Stomach (tissue), 8 donors: ENCODE measurements at regions not wholly inside any gene's neighbourhood (a gene's known extent, or its start where the extent isn't known, plus 50 kb on each side); places are given as distances from the start of the nearest gene placed in this dataset.

Experiments used
- DNase-seq, 2 donors: peaks; one replicate each; pipeline versions ENCODE4 v3.0.0 to v3.0.0-alpha.2; 2013 to 2019
- H3K27ac ChIP-seq, 5 donors: fragments of 200-600 bp in 4 of 5; sonication (generic) in 4 of 5; one replicate each; pipeline ENCODE4 v1.5.1; 2013 to 2019; ENCODE audit warnings: mild to moderate bottlenecking in 1 of 5, moderate library complexity in 1 of 5
- H3K27me3 ChIP-seq, 3 donors: fragments of 200-600 bp; sonication (generic); one replicate each; pipeline ENCODE4 v1.5.1; 2017 to 2019; ENCODE audit warnings: mixed run types in 1 of 3
- H3K36me3 ChIP-seq, 4 donors: fragments of 200-600 bp; sonication (generic); 1 replicate in 3 of 4; 2 replicates in 1 of 4; pipeline ENCODE4 v1.5.1; 2016 to 2019
- H3K4me1 ChIP-seq, 4 donors: fragments of 200-600 bp; sonication (generic); one replicate each; pipeline ENCODE4 v1.5.1; 2016 to 2019
- H3K4me3 ChIP-seq, 4 donors: fragments of 200-600 bp; sonication (generic) in 3 of 4; one replicate each; pipeline ENCODE4 v1.5.1; 2016 to 2019; ENCODE audit warnings: mild to moderate bottlenecking in 1 of 4
- H3K9me3 ChIP-seq, 4 donors: fragments of 200-600 bp; sonication (generic); one replicate each; pipeline ENCODE4 v1.5.1; 2016 to 2019
- EP300 ChIP-seq: sonication (generic); formaldehyde crosslinking; IDR thresholded peaks from one replicate; pipeline ENCODE4 v1.6.1; 2017; ENCODE audit warnings: antibody characterized with exemption
- POLR2A ChIP-seq, 4 donors: fragments of 450-650 bp; IDR thresholded peaks; one replicate each; pipeline ENCODE4 v1.6.1; 2016; ENCODE audit warnings: antibody characterized with exemption in 4 of 4, control low read depth in 2 of 4, mild to moderate bottlenecking in 1 of 4, moderate library complexity in 1 of 4
- POLR2AphosphoS5 ChIP-seq, 3 donors: sonication (generic); formaldehyde crosslinking; IDR thresholded peaks; one replicate each; pipeline ENCODE4 v1.6.1; 2016; ENCODE audit warnings: antibody characterized with exemption in 3 of 3
- WGBS, 5 donors: extraction: QIAGEN DNeasy Blood & Tissue Kit in 3 of 5; methylation state at CpG; one replicate each; pipeline versions ENCODE4 v1.1.5 to v1.1.7; 2013 to 2018; 5-methylcytosine and 5-hydroxymethylcytosine counted together
- intact Hi-C: fragments of 100-400 bp; cut with DNase I; formaldehyde crosslinking; loops from one replicate; pipeline ENCODE4 v1.15.1; 2023; ENCODE audit warnings: low total_unique reads
- TF ChIP-seq, protein P1 (sequence below), 7 experiments: fragments of 450-650 bp in 4 of 7; fragments of 200-600 bp in 3 of 7; sonication (generic) in 3 of 7; IDR thresholded peaks; one replicate each; pipeline ENCODE4 v1.5.1; 2016 to 2019; ENCODE audit warnings: antibody characterized with exemption in 7 of 7, control low read depth in 2 of 7, mild to moderate bottlenecking in 1 of 7
- donor health status: healthy with polysubstance abuse.
- donor health status: Bipolar disorder and iron deficiency.
- donor health status: healthy.

DNA sequence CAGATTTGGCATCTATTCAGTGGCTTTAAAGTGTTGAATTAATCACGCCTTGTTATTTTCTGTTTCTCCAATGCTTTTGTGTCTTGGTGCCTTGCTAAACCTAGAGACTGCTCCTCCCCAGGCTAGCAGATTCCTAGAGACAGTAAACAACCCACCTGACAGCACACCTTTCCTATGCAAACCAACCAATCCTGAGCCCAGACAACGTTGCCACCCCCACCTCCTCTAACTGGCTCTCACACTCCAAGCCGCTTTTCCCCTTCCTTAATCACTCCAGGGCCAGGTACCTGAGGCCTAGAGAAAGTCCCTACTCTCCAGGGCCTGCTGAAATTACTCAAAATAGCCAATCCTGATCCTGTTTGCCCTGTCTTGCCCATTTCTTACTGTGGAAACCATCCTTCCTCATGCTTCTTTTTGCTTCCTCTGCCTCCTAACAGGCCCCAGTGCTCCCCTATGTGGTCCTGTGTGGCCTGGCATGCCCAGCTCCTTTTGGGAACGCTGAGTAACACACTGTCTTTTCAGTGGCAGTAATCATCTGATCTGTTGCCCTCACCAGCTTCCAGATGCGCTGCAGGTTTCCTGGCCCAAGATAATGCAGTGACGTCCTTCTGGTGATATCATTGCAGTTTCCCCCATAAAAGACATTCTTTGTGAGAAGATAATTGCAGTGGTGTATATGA, 53.4 kb downstream of the GAS1 start:
- no peaks in the 10 kb centered on the region for H3K4me1 ChIP-seq
- no peak for DNase-seq
- peaks cover 0 to 5% (median 0%) of the 10 kb centered on the region in 3 donors for H3K27me3 ChIP-seq
- H3K27ac ChIP-seq = no peak overlapping the region
- no peaks in the 10 kb centered on the region for H3K36me3 ChIP-seq
- no peak for TF ChIP-seq POLR2A (IDR thresholded peaks at IDR 0.05)
- TF ChIP-seq, protein P1, sequence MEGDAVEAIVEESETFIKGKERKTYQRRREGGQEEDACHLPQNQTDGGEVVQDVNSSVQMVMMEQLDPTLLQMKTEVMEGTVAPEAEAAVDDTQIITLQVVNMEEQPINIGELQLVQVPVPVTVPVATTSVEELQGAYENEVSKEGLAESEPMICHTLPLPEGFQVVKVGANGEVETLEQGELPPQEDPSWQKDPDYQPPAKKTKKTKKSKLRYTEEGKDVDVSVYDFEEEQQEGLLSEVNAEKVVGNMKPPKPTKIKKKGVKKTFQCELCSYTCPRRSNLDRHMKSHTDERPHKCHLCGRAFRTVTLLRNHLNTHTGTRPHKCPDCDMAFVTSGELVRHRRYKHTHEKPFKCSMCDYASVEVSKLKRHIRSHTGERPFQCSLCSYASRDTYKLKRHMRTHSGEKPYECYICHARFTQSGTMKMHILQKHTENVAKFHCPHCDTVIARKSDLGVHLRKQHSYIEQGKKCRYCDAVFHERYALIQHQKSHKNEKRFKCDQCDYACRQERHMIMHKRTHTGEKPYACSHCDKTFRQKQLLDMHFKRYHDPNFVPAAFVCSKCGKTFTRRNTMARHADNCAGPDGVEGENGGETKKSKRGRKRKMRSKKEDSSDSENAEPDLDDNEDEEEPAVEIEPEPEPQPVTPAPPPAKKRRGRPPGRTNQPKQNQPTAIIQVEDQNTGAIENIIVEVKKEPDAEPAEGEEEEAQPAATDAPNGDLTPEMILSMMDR (IDR thresholded peaks at IDR 0.05) = no peak
- no peak for TF ChIP-seq POLR2AphosphoS5 (IDR thresholded peaks at IDR 0.05)
- TF ChIP-seq EP300 = no peak
- no peaks in the 10 kb centered on the region for H3K9me3 ChIP-seq
- WGBS, 5 donors = 79 to 83% (median 82%) methylated on average over 6 of the region's 6 CpGs
- intact Hi-C loops = no loop called here
- no peak overlapping the region for H3K4me3 ChIP-seq

DNA sequence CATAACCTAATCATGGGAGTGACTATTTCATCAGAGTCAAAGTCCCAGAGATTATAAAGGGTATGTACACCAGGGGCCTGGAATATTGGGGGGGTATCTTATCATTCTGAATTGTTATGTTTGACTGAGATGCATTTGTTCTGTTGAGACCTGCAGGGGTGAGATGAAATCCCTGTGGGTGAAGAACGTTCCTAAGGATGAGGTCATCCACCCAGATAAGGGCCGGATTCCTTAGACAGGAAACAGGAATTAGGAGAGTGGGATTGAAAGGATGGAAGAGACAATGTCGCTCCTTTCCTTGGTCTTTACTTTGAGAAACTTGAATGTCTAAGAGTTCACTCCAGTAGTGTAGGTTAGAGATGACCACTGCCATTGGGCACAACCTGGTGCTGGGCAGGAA, 54.7 kb downstream of the GAS1 start:
- H3K27me3 ChIP-seq = no peaks in the 10 kb centered on the region
- intact Hi-C loops = no loop called here
- H3K27ac ChIP-seq = no peak overlapping the region
- DNase-seq = no peak
- no peak for TF ChIP-seq EP300
- TF ChIP-seq, protein P1 (IDR thresholded peaks at IDR 0.05) = no peak
- no peak for TF ChIP-seq POLR2A (IDR thresholded peaks at IDR 0.05)
- TF ChIP-seq POLR2AphosphoS5 (IDR thresholded peaks at IDR 0.05) = no peak
- WGBS, 5 donors = 53 to 80% (median 60%) methylated on average over 3 of the region's 3 CpGs
- no peaks in the 10 kb centered on the region for H3K9me3 ChIP-seq
- H3K36me3 ChIP-seq = no peaks in the 10 kb centered on the region
- no peak overlapping the region for H3K4me3 ChIP-seq
- no peaks in the 10 kb centered on the region for H3K4me1 ChIP-seq

DNA sequence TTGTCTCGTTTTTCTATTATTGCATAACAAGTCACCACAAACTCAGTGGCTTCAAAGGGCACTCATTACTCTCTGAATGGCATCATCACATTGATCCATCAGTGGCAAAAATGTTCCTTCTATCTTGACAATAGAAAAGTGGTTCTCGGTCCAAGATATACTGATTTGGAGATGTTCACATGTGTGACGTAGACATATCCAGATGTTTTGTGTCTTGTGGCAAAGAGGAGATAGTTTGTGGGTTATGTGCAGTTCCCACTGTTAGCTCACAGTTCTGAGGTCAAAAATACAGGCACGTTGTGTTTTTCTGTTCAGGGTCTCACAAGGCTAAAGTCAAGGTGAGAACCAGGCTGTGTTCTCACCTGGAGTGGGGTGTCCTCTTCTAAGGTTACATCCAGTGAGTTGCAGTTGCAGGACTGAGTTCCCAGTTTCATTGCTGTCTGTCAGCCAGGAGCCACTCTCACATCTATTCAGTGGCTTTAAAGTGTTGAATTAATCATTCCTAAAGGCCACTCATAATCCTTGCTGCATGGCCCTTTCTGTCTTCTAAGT, 55.3 kb downstream of the GAS1 start:
- Histone ChIP-seq H3K36me3 (no peaks in the 10 kb centered on the region), H3K27me3 (peaks cover 0 to 1% (median 0%) of the 10 kb centered on the region in 3 donors), H3K4me3 (no peak overlapping the region), H3K9me3 (no peaks in the 10 kb centered on the region), H3K27ac (no peak overlapping the region), H3K4me1 (no peaks in the 10 kb centered on the region)
- DNase-seq = peak in 1 of 2 donors; percentile 12
- 74 to 81% (median 76%) methylated on average over 4 of the region's 4 CpGs for WGBS, 5 donors
- intact Hi-C loops = no loop called here
- TF ChIP-seq, protein P1 (IDR thresholded peaks at IDR 0.05) = no peak
- no peak for TF ChIP-seq POLR2A (IDR thresholded peaks at IDR 0.05)
- no peak for TF ChIP-seq EP300
- no peak for TF ChIP-seq POLR2AphosphoS5 (IDR thresholded peaks at IDR 0.05)

DNA sequence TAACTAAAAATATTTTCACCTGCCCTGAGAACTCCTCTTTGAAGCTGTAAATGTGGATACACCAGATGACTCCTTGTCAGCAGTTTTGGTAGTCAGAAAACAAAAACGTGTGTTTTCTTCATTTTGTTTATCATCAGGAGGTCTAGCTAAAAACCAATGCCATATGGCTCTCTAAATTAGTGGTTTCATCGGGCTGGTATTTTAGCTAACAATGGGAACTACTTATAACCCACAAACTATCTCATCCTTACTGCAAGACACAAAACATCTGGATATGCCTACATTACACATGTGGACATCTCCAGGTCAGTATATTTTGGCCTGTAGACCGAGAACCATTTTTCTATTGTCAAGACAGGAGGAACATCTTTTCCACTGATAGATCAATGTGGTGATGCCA, 56.2 kb downstream of the GAS1 start:
- Histone ChIP-seq H3K4me1 (no peaks in the 10 kb centered on the region), H3K36me3 (no peaks in the 10 kb centered on the region), H3K27me3 (peaks cover 0 to 6% (median 0%) of the 10 kb centered on the region in 3 donors), H3K27ac (no peak overlapping the region), H3K4me3 (no peak overlapping the region), H3K9me3 (no peaks in the 10 kb centered on the region)
- no peak for DNase-seq
- 38 to 80% (median 61%) methylated on average over 3 of the region's 3 CpGs for WGBS, 5 donors
- TF ChIP-seq POLR2AphosphoS5 (IDR thresholded peaks at IDR 0.05) (no peak), EP300 (no peak), POLR2A (IDR thresholded peaks at IDR 0.05) (no peak)
- TF ChIP-seq, protein P1 (IDR thresholded peaks at IDR 0.05) = no peak
- intact Hi-C loops = no loop called here
